DND-41 (cell line): ENCODE measurements at regions not wholly inside any gene's neighbourhood (a gene's known extent, or its start where the extent isn't known, plus 50 kb on each side); places are given as distances from the start of the nearest gene placed in this dataset.

Source experiments
- ATAC-seq: fragments of 200-7000 bp; cut with Tn5 transposase; 3 replicates; pipeline ENCODE4 v1.9.1; 2021; ENCODE audit warnings: low read depth; ENCODE audit not compliant: insufficient read depth
- DNase-seq: peaks from one replicate; pipeline ENCODE4 v3.0.0-alpha.2; 2020
- H2AFZ ChIP-seq: 2 replicates; pipeline ENCODE4 v1.6.0; 2012; ENCODE audit warnings: low read depth, low read length
- H3K27ac ChIP-seq: 2 replicates; pipeline ENCODE4 v1.5.1; 2012; ENCODE audit warnings: low read length, inconsistent platforms
- H3K27me3 ChIP-seq: fragments of 200-600 bp; sonication (generic); 2 replicates; pipeline ENCODE4 v1.6.0; 2012; ENCODE audit warnings: low read length, mild to moderate bottlenecking, inconsistent platforms; ENCODE audit not compliant: insufficient read depth, poor library complexity
- H3K36me3 ChIP-seq: 2 replicates; pipeline ENCODE4 v1.5.1; 2012; ENCODE audit warnings: low read length, inconsistent platforms; ENCODE audit not compliant: insufficient read depth
- H3K4me1 ChIP-seq: 2 replicates; pipeline ENCODE4 v1.5.1; 2012; ENCODE audit warnings: mild to moderate bottlenecking, low read length; ENCODE audit not compliant: insufficient read depth
- H3K4me2 ChIP-seq: 2 replicates; pipeline ENCODE4 v1.6.0; 2012; ENCODE audit warnings: mild to moderate bottlenecking, moderate library complexity, low read length, inconsistent platforms; ENCODE audit not compliant: insufficient read depth
- H3K4me3 ChIP-seq, 2 experiments: fragments of 200-600 bp in 1 of 2; shearing (Covaris generic) in 1 of 2; 2 replicates each; pipeline ENCODE4 v1.5.1; 2012 to 2016; ENCODE audit warnings: inconsistent platforms in 2 of 2, low read length in 2 of 2, mild to moderate bottlenecking in 2 of 2, low read depth in 1 of 2, moderate library complexity in 1 of 2
- H3K79me2 ChIP-seq: 2 replicates; pipeline ENCODE4 v1.6.0; 2012; ENCODE audit warnings: low read length, inconsistent platforms; ENCODE audit not compliant: insufficient read depth
- H3K9ac ChIP-seq: 2 replicates; pipeline ENCODE4 v1.6.0; 2012; ENCODE audit warnings: low read depth, mild to moderate bottlenecking, inconsistent platforms, low read length, moderate library complexity
- H3K9me3 ChIP-seq: 2 replicates; pipeline ENCODE4 v1.5.1; 2012; ENCODE audit warnings: low read length, moderate library complexity, mild to moderate bottlenecking, inconsistent platforms; ENCODE audit not compliant: insufficient read depth, severe bottlenecking
- H4K20me1 ChIP-seq: 2 replicates; pipeline ENCODE4 v1.6.0; 2012; ENCODE audit warnings: low read length; ENCODE audit not compliant: insufficient read depth
- CTCF ChIP-seq: IDR thresholded peaks from 2 replicates; pipeline ENCODE4 v1.5.1; 2012; ENCODE audit warnings: borderline replicate concordance, low read length, moderate library complexity, mild to moderate bottlenecking; ENCODE audit not compliant: poor library complexity, severe bottlenecking; ENCODE audit errors: extremely low read depth
- EZH2 ChIP-seq: IDR thresholded peaks from 3 replicates; pipeline ENCODE4 v1.6.1; 2012; ENCODE audit warnings: borderline replicate concordance, low read depth, mild to moderate bottlenecking, moderate library complexity, low read length, inconsistent platforms; ENCODE audit not compliant: severe bottlenecking

DNA sequence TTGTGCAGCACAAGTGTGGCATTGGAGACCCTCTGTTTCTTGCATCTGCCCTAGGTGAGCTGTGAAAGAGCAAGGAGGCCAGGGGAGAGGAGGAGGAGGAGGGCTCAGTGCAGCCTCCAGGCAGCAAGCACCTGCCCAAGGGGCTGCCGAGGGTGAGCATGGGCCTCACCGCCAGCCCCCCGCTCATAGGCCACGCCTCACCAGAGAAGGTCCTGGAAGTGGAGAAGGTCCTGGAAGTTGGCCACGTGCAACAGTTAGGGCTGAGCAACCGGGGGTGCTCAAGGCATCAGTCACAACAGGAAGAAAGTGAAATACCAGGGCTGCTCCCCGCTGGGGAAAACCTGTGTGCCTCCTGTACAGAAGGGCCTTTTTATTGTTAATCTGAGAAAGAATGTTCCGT is 168.9 kb downstream of the TEX29 start:
- H3K9me3 ChIP-seq: peaks cover 16% of the 10 kb centered on the region
- H3K4me2 ChIP-seq: no peak overlapping the region
- H3K27ac ChIP-seq: no peak overlapping the region
- H4K20me1 ChIP-seq: no peaks in the 10 kb centered on the region
- no peak overlapping the region for H2AFZ ChIP-seq
- no peaks in the 10 kb centered on the region for H3K4me1 ChIP-seq
- no peaks in the 10 kb centered on the region for H3K79me2 ChIP-seq
- TF ChIP-seq CTCF: no peak
- TF ChIP-seq EZH2: no peak
- no peaks in the 10 kb centered on the region for H3K27me3 ChIP-seq
- H3K9ac ChIP-seq: no peak overlapping the region
- no peaks in the 10 kb centered on the region for H3K36me3 ChIP-seq
- H3K4me3 ChIP-seq: no peak overlapping the region
- ATAC-seq (no peak), DNase-seq (no peak)

- H2AFZ ChIP-seq: no peak overlapping the region
- H3K4me1 ChIP-seq: no peaks in the 10 kb centered on the region
- no peaks in the 10 kb centered on the region for H3K79me2 ChIP-seq
- H4K20me1 ChIP-seq: no peaks in the 10 kb centered on the region
- DNase-seq: no peak
- peaks cover 16% of the 10 kb centered on the region for H3K9me3 ChIP-seq
- ATAC-seq: no peak
- H3K4me2 ChIP-seq: no peak overlapping the region
- no peak for TF ChIP-seq EZH2
- no peak for TF ChIP-seq CTCF
- H3K4me3 ChIP-seq: no peak overlapping the region
- H3K27me3 ChIP-seq: no peaks in the 10 kb centered on the region
- no peaks in the 10 kb centered on the region for H3K36me3 ChIP-seq
- no peak overlapping the region for H3K9ac ChIP-seq
- H3K27ac ChIP-seq: no peak overlapping the region
Observed at GRCh38 chr13:111490611-111491010, 170.2 kb downstream of the TEX29 start.

GRCh38 chr13:111491021-111491420 is 170.6 kb downstream of the TEX29 start:
- Histone ChIP-seq H3K79me2 (no peaks in the 10 kb centered on the region), H3K4me1 (no peaks in the 10 kb centered on the region), H3K9me3 (peaks cover 16% of the 10 kb centered on the region), H3K27me3 (no peaks in the 10 kb centered on the region), H3K4me2 (no peak overlapping the region), H3K36me3 (no peaks in the 10 kb centered on the region), H3K4me3 (no peak overlapping the region), H2AFZ (no peak overlapping the region), H4K20me1 (no peaks in the 10 kb centered on the region), H3K27ac (no peak overlapping the region), H3K9ac (no peak overlapping the region)
- TF ChIP-seq EZH2: no peak
- no peak for TF ChIP-seq CTCF
- ATAC-seq (no peak), DNase-seq (no peak)

DNA sequence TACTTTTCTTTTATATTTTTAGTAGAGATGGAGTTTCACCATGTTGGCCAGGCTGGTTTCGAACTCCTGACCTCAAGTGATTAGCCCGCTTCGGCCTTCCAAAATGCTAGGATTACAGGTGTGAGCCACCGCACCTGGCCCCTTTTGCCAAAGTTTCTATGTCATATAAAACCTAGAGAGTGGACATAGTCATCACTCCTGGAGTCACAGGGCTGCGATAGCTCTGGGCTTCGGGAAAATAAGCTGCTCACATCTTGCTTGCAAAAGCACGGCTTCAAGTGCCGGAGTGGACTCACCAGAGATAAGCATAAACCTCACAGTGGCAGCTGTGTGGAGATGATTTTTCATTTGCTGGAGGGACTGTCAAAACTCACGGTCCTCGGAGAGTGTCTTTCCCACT is 171.2 kb downstream of the TEX29 start:
- ATAC-seq (no peak), DNase-seq (no peak)
- Histone ChIP-seq H4K20me1 (no peaks in the 10 kb centered on the region), H3K27me3 (no peaks in the 10 kb centered on the region), H3K9ac (no peak overlapping the region), H3K9me3 (peaks cover 11% of the 10 kb centered on the region), H2AFZ (no peak overlapping the region), H3K4me2 (no peak overlapping the region), H3K79me2 (no peaks in the 10 kb centered on the region), H3K27ac (no peak overlapping the region), H3K36me3 (no peaks in the 10 kb centered on the region), H3K4me3 (no peak overlapping the region), H3K4me1 (no peaks in the 10 kb centered on the region)
- no peak for TF ChIP-seq CTCF
- TF ChIP-seq EZH2: no peak
